RKO (cell line): ENCODE measurements at regions not wholly inside any gene's neighbourhood (a gene's known extent, or its start where the extent isn't known, plus 50 kb on each side); places are given as distances from the start of the nearest gene placed in this dataset.
"Not testable (repeated sequence)": the region's sequence is repeated elsewhere in the genome, so short reads cannot be mapped to it uniquely, and the experiment has no call there.

Experiments used
- DNase-seq: peaks from one replicate; pipeline ENCODE4 v3.0.0-alpha.2; 2016; ENCODE audit warnings: low spot score

DNA sequence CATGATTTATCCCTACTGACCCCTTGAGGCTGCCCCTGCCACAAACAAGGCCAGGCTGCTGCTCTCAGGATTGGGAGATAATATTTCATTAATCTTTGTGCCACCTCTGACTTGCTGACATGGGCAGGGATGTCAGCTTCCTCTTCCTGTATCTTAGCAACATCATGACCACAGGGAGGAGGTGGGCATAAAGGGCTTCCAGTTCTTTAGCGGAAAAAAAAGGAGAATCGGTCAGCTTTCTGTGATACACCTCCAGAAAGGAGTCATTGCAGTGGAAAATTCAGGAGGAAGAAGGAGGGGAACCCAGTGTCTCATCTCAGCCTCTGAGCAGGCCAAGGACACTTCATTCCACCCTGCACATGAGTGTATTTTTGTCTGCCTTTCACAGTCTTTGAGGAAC, 206.8 kb upstream of the SDK2 start:
- no peak for DNase-seq

DNA sequence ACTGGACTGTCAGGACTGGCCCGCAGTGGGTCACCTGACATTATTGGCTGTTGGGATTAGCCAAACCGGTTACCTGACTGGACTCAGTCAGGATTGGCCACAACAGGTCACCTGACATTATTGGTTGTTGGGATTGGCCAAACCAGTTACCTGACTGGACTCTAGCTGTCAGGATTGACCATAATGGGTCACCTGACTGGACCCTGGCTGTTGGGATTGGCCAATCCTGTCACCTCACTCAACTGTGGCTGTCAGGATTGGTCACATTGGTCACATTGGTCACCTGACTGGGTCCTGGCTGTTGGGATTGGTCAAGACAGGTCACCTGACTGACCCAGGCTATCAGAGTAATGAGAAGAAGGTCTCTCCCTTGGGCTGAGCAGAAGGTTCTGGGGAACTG, 207.7 kb upstream of the SDK2 start:
- DNase-seq: no peak

DNA sequence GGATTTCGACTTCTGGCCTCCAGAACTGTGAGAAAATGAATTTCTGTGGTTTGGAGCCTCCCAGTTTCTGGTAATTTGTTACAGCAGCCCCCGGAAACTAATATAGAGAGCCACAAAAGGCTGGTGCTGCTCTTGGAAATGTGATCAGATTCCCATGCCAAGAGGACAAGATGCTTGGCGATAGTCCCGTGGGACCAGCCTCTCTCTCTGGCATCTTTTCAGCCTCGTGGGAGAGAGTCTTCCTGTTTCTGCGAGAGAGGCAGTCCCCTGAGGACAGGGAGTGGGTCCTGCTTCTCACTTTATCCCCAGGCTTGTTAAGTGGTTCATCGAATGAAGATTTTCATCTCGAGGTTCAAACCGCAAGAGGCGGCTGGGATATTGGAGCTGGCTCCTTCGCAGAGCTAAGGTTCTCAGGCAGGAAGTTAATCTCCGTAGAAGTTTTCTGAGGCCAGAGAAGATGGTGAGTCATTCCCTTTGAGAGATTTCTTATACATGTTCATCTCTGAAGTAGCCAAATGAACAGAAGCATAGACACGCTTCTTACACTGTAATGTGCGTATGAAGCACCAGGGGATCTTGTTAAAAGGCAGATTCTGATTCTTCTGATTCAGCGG, 211.6 kb upstream of the SDK2 start:
- DNase-seq: no peak

DNA sequence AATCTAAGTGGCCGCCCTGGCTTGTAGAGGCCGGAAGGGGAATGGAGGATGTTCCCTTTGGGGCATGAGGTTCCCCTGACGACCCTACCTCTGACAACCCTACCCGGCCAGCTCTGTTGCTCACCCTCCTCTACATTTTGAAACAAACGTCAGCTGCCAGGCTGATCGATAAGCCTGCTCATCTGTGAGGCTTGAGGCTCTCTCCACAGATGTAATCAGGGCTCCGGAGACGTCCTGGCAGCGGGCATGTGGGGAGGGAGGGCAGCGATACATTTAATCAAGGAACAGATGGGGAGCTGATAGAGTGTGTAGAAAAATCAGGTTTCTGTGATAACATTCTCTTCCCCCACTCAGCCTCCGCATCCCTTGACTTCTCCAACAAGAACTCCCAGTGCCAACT, 212.3 kb upstream of the SDK2 start:
- no peak for DNase-seq

DNA sequence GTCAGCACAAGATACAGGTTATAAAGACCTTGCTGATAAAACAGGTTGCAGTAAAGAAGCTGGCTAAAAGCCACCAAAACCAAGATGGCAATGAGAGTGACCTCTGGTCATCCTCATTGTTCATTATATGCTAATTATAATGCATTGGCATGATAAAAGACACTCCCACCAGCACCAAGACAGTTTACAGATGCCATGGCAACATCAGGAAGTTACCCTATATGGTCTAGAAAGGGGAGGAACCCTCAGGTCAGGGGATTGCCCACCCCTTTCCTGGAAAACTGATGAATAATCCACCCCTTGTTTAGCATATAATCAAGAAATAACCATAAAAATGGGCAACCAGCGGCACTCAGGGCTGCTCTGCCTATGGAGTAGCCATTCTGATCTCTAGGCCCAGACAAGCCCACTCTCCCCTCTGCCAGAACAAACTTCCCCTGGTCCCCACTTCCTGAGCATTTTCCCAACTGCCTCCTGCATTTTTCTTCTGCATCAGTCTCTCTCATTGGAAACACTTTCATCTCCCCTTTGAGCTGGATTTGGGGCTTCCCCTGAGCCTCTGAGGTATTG, 215.3 kb upstream of the SDK2 start:
- DNase-seq: not testable (repeated sequence)

DNA sequence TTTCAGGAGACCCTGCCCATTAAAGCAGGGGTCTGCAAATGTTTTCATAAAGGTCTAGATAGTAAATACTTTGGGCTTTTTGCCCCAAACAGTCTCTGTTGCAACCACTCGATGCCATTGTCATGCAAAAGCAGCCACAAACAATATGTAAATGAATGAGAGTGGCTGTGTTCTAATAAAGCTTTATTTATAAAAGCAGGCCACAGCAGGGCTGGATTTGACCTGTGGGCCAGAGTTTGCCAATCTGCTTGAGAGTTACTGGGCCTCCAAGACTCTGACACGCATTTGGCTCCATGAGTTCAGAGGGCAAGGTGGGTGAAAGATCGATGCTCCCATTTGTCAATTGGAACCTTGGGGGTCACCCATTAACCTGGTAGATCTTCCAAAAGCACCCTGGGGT, 217.3 kb upstream of the SDK2 start:
- no peak for DNase-seq

DNA sequence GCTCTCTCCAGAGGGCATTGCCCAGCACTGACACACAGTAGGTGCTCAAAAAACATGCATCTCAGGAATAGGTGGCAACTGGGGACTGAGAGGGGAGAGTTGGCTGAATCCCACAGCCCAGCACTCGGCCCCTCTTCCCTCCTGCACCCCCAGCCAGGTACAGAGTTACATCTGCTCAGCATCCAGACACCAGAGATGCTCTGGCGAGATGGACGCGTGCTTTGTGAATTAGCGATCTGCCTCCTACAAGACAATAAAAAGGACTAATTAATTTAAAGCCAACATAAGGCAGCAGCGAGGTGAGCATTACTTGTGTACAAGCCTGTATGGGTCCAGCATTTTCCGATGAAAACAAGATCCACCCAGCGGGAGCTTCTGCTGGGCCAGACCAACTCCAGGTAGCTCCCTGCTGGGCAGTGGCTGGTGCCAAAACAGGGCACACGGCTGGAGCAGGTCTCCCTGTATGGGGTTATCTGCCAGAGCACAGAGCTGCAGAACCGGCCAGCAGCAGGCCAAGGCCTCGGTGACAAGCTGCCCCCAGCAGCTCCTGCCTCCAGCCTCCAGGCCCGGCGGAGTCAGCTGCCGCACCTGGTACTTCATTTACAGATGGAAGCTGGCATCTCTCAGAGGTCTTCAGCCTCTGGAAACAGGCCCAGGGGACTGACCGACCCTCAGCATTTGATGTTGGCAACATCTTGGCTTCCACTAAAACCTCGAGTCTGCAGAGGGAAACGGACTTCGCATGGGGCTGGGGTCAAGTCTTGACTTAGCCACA, 219.7 kb upstream of the SDK2 start:
- DNase-seq: no peak

DNA sequence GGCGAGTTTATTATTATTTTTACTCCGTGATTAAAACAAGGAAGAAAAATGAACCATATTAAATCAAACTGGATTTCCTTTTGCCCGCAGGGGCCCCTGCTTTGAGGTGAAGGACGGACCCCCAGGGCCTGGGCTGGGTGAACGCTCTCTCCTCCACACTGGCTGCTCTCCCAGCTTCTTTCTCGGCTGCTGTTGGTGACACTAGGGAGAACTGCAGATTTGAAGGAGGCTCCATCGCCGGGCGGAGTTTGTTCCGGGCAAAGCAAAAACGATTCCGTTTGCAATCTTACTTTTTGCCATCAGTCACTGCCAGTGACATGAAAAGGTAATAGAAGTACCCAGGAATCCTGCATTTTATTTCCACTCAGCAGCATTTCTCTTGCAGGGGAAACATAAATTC, 221.6 kb upstream of the SDK2 start:
- DNase-seq: no peak

DNA sequence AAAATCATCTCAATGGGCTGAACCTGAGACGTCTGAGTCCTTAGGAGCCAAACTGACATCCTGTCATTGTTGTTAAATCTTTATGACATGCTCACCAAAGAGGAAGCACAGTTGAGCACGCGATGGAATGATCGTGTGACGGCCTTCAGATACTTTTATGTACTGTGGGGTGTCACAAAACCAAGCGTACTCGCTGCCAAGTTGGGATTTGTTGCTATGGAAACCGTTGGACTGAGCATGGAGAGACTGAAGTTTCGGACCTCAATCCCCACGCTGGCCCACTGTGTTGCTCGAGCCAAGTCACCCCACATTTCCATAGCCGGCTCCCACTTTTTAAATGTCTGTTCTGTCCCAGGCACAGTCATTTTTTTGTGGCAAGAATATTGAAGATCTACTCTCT, 222.8 kb upstream of the SDK2 start:
- DNase-seq: no peak

DNA sequence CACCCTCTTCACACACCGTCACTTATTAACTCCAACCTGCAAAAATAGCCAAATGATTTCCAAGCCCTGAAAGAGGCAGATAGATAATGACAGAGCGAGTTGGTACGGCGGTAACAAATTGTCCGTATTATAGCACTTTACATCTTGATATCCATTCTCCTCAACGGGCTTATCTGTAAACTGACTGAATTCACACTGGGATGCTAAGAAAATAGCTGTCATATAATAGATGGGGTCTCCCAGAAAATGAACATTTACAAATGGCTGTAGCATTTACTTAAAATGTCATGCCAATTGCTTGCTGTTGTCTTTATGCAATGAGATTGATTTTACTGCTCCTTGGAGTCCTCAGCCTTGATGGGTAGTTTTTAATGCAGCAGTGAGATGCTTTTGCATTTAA, 225.8 kb upstream of the SDK2 start:
- no peak for DNase-seq

DNA sequence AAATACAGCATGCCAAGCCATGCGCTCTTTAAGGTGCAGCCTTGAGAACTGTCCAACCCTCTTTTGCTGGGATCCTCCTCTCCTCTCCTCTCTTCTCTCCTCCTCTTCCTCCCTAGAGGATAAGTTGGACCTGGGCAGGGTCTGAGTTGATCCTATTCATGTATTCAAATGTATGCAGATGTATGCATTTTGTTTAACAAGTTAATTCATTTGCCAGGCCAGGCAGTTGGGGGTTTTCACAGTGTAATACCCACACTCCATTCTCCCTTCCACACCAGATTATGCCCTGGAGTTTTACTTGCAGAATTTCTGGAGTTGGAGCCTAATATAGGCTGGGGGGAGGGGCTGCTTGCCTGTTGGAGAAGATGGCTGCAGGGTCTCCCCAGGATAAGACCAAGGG, 226.2 kb upstream of the SDK2 start:
- no peak for DNase-seq

DNA sequence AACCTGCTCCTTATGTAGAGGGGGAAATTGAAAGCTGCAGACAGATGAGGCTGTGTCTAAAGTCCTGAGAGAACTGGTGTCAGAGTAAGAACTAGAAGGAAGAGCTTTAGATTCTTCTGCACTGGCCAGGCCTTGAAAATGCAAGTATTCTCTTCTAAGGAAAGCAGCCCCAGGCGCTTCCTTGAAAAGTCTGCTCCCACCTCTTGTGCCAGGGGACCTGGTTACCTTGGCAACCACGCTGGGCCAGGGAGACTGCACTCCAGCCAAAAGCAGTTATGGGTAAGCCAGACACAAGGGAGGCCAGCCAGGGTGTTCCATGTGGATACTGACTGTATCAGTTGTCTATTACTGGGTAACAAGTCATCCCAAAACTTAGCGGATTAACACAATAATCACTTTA, 228.6 kb upstream of the SDK2 start:
- DNase-seq: no peak

DNA sequence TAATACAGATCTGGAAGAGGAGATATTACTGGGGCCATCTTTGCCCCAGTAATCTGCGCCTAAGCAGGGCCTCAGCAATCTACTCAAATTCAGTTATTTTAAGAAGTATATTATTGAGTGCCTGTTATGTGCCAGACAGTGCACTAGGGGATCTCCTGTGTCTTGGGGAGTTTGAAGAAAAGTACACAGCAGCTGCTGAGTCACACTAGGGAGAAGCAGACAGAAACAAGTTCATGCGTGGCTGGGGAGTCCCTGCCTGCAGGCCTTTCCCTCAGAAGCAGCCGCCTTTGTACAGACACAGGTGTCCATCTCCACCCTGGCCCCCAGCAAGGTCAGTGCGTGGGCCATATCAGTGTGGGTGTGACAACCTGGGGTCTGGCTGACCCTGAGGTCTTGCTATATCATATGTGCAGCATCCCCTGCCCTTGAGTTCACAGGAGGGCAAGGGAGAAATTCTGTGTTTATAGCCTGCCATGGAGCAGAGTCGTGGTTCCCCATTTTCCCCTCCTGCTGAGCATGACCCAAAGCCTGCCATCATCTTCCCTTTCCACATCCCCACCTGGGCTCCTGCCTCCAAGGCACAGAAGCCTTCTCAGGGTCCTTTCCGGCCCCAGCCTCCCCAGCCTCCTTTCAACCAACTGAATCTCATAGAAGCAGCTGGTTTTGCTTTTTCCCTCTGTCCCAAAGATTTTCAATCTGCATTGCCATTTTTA, 229.9 kb upstream of the SDK2 start:
- no peak for DNase-seq

DNA sequence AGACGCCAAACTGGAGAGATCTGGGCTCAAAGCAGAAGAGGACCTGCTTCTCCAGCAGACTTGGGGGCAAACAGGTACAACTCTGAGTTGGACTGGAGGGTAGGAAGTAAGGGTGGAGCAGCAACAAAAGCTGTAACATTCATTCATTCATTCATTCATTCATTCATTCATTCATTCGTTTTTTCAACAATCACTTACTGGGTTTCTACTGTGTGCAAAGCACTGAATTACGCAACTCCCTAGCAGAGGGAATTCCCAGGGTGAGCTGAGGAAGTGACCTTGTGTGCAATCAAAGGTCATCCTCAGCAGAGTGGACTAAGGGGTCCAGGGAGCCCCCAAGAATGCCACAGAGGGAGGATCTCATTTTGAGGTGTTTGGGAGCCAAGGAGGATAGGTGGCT, 231.1 kb upstream of the SDK2 start:
- DNase-seq: no peak

DNA sequence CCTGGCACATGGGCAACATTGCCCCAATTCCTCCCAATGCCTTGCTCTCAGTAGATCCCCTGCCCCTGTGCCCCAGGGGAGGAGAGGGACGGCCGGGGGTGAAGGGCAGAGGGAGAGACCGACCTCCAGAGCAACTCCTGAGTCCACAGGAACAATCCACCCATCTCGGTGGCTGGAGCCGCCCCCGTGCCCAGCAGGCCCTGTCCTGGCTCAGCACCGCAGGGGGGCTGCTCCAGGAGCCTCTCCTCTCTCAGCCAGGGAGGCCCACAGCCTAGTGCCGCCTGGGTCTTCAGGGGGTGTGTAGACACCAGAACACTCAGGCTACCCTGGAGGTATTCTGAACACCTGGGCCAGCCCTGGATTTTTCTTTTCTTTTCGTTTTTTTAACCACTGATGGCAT, 233.7 kb upstream of the SDK2 start:
- no peak for DNase-seq

DNA sequence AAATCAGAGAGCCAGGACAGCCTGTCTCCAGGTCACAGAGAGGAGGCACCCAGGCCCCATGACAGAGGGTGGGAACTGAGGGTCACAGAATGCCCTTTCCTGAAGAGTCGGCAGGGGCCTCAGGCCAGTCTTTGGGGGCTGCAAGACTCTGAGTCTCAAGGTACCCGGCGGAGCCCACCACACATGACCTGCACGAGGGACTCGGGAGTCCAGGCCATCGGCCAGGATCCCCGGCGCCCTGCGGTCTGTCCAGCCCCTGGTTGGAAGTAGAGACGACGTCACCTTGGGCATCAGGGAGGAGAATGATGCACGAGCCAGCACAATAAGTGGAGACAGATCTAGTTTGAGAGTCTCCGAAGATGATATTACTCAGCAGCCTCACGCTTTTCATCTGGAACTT, 234.7 kb upstream of the SDK2 start:
- no peak for DNase-seq

DNA sequence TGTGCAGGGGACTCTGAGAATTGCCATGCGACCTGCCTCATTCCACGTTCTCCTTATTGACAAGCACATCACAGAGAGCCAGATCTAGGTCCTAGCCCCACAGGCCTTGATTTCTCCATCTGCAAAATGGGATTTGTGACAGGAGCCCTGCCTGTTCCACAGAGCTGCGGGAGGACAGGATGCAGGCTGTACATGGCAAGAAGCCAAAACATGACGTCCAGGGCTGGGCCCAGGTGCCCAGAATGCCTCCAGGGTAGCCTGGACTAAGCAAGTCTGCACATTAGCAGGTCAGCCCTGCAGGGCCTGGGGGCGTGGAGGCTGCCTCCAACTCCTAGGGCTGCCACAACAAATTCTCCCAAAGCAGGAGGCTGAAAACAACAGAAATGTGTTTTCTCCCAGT, 235.7 kb upstream of the SDK2 start:
- DNase-seq: no peak

DNA sequence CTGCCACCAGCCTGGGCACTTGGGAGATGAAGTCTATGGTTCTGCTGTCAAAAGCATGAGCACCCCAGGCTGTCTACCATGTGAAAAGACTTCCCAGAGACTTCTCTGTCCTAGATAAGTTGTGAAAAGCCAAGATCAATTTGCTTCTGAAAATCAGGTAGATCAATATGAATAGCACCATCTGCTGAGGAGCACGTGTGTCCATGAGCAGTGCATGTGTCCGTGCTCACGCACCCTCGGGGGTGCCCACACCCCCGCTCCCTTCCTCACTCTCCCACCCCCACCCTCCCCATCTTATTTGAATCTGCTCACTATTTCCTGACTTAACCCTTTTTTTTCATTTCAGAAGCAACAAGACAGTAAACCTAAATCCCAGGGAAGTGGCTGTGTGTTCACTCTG, 238.3 kb upstream of the SDK2 start:
- DNase-seq: no peak

DNA sequence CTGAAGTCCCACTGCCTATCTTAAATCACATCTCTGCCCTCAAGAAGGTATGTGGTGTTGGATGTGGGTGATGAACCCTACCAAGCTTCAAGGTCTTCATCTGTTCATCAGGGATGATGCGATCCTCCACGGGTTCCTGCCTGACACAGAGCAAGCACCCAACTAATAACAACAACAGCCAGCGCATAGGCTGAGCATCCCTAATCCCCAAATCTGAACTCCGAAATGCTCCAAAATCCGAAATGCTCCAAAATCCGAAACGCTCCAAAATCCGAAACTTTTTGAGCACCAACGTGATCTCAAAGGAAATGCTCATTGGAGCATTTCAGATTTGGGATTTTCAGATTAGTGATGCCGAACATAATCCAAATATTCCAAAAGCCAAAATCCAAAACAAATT, 238.9 kb upstream of the SDK2 start:
- no peak for DNase-seq

DNA sequence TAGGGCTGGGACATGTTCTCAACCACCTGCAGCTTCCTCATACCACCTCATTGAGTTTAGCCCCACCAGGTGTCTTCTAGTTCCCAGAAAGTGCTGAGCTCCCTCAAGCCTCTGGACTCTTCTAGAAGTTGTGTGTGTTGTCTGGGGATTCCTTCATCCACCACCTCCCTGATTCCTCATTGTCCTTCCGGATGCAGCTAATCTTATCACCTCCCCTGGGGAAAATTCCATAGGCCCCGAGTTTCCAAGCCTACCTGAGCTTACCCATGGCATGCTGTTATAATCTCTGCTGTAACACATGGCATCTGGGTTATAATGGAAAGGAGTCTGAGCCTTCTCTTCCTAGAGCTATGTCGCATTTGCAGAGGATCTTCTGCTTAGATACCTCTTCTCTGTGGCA, 243.5 kb upstream of the SDK2 start:
- DNase-seq: no peak

DNA sequence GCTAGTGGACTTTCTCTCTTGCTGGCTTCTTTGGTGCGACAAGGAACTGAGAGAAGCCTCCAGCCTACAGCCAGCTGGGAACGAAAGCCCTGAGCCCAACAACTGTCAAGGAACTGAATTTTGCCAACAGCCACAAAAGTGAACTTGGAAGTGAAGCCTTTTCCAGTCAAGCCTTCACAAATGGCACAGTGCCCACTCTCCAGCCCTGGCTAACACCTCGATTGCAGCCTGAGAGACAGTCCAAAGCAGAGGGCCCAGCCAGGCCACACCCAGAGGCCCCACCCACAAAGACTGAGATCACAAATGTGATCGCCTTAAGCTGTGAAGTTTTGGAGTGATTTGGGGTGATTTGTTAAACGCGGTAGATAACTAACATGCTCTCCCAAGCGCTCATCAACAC, 244.6 kb upstream of the SDK2 start:
- DNase-seq: no peak

DNA sequence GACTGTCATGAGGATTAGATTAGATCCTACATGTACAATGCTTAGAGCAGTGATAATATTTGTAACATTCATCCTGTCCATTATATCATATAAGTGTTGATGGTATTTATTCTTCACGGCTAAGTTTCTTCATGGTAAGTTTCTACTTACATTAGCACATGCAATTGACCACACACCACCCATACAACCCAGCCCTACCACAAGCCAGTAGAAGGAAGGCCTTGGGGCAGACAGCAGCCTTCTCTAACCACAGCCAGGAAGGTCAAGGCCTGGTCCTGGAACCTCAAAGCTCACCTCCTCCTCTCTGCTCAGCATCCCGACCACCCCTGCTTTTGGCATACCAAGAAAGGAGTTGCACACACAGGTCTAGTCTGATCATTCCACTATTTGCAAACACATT, 245.2 kb upstream of the SDK2 start:
- DNase-seq: no peak

DNA sequence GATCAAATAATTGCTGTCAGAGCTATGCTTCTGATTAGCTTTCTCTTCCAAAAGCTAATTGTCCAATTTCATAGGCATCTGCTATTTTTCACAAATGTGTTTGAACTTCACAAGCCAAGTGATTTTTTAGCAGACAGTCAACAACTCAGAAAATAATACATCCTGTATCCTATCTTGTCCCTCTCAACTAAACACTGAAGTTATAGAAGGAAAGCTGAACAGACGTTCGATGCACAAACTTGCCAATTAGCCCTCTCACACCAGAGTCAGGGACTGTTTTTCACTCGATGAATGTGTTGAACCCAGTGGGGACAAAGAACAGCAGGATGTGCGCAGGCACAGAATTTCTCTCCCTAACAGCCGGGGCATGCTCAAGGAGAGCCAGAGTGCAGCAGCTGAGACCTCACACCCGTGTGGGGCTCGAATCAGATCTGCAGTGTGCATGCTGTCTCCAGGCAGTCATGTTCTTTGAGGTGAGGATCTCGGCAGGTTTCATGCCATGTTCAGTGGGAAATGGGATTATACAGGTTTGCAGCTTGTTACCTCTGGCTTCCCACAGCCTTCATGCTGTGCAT, 246.7 kb upstream of the SDK2 start:
- no peak for DNase-seq
